ENCODE measurements at regions not wholly inside any gene's neighbourhood (a gene's known extent, or its start where the extent isn't known, plus 50 kb on each side); places are given as distances from the start of the nearest gene placed in this dataset.

DNA sequence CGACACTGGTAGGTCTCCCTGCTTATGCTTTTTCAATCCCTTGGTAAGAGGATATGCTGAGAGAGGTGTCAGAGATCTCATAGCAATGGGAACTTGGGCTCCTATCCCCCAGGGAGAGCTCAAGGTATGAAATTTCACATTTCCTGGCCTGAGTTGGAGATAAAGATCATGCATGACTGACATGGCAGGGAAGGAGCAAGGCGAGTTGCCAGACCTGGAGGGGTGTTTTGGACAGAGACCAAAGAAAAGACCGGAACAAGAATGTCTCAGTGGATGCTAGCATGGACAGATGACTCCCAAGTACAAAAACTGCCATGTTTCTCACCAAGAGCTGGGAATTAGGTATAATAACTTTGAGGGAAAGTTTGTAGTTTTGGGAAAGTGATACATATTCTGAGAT, 334.1 kb upstream of the B3GALT2 start:
- no peak for TF ChIP-seq RAD21 (conservative IDR thresholded peaks at IDR 0.05 in 1 of 2, IDR thresholded peaks at IDR 0.05 in 1 of 2)
- TF ChIP-seq, protein P1, sequence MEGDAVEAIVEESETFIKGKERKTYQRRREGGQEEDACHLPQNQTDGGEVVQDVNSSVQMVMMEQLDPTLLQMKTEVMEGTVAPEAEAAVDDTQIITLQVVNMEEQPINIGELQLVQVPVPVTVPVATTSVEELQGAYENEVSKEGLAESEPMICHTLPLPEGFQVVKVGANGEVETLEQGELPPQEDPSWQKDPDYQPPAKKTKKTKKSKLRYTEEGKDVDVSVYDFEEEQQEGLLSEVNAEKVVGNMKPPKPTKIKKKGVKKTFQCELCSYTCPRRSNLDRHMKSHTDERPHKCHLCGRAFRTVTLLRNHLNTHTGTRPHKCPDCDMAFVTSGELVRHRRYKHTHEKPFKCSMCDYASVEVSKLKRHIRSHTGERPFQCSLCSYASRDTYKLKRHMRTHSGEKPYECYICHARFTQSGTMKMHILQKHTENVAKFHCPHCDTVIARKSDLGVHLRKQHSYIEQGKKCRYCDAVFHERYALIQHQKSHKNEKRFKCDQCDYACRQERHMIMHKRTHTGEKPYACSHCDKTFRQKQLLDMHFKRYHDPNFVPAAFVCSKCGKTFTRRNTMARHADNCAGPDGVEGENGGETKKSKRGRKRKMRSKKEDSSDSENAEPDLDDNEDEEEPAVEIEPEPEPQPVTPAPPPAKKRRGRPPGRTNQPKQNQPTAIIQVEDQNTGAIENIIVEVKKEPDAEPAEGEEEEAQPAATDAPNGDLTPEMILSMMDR (IDR thresholded peaks at IDR 0.05): no peak
- no peak for TF ChIP-seq POLR2A (IDR thresholded peaks at IDR 0.05; ENCODE audit: low read length)
- no peak for TF ChIP-seq RARB (CRISPR knock-in tag; IDR thresholded peaks at IDR 0.05)

Data from A549 (cell line).